GM12892 (cell line): ENCODE measurements at regions not wholly inside any gene's neighbourhood (a gene's known extent, or its start where the extent isn't known, plus 50 kb on each side); places are given as distances from the start of the nearest gene placed in this dataset.

Source experiments
- POLR2A ChIP-seq: IDR thresholded peaks from 2 replicates; pipeline ENCODE4 v1.6.1; 2011; ENCODE audit warnings: low read depth, low read length, control low read depth
- POLR2AphosphoS5 ChIP-seq: IDR thresholded peaks from 2 replicates; pipeline ENCODE4 v1.6.1; 2011; ENCODE audit warnings: low read depth, low read length, control low read depth

DNA sequence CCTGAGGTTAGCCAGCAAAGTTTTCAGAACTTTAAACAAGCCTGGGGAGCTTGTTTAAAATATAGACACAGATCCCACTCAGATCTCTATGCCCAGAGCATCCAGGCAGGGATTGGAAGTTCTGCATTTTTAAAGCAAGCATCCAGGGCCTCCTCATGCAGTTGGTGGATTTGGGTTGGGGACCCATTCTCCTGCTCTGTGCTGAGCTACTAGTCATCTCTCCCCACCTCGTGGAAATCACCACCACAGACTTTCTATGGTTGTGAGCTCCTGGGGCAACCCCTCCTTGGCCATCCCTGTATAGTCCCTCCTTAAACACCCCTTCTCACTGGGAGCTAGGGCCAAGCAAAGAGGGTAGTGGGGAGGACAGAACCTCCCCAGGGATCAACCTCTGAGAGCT is 73.5 kb upstream of the CASZ1 start:
- TF ChIP-seq POLR2AphosphoS5: no peak
- TF ChIP-seq POLR2A: no peak
